ENCODE measurements at regions not wholly inside any gene's neighbourhood (a gene's known extent, or its start where the extent isn't known, plus 50 kb on each side); places are given as distances from the start of the nearest gene placed in this dataset.

- H3K27me3 Mint-ChIP-seq (ENCODE audit: low read depth in 3 of 3): peaks cover 0 to 2% (median 2%) of the 10 kb centered on the region in 3 donors
- H3K36me3 Mint-ChIP-seq: no peaks in the 10 kb centered on the region
- DNase-seq: no peak
- no peak overlapping the region for H3K27ac Mint-ChIP-seq
- H3K4me1 Mint-ChIP-seq: no peaks in the 10 kb centered on the region
- peaks cover 0 to 9% (median 3%) of the 10 kb centered on the region in 6 donors for H3K9me3 Mint-ChIP-seq
- H3K4me3 Mint-ChIP-seq: no peak overlapping the region
Measured at GRCh38 chr5:124253203-124253810, 493.1 kb downstream of the ZNF608 start.

DNA sequence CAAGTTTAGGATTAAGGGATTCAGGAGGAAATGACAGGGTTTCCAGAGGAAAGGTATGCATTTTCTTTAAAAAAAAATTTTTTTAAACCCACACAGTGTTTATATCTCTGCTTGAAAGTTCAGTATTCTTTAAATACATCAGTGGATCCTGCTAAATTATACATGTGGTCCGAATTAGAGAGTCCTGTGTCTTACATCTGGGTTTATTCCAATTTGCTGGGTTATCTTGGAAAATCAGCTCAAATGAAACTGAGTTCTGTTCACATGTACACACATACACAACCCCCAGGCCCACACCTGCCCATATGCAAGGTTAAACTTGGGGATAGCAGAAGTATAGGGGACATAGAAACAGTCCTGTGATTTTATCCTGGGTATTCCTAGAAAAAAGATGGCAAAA lies 493.7 kb downstream of the ZNF608 start:
- Mint-ChIP-seq H3K27me3 (ENCODE audit: low read depth in 3 of 3) (peaks cover 0 to 2% (median 0%) of the 10 kb centered on the region in 3 donors), H3K27ac (no peak overlapping the region), H3K4me3 (no peak overlapping the region), H3K36me3 (no peaks in the 10 kb centered on the region), H3K9me3 (peaks cover 0 to 9% (median 3%) of the 10 kb centered on the region in 6 donors), H3K4me1 (no peaks in the 10 kb centered on the region)
- DNase-seq: no peak

DNA sequence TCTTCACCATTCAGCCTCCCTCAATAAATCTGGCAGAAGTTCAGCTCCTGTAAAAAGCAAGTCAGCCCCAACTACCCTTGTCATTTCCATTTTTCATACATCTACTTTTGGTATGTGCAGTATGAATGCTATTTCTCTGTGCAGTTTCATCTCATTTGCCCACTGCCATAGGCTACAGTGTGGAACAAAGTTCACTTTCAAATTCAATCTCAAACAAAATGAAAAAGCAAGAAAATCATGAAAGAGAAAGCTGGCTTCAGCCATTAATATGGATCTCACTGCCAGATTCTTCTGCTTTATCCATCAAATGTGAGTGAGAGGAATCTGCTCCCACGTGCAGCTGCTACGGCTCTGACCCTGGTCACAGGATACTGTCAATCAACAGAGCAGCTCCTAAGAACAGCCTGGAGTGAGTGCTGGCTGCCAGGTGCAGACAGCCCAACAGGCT lies 494.2 kb downstream of the ZNF608 start:
- Mint-ChIP-seq H3K4me1 (no peaks in the 10 kb centered on the region), H3K36me3 (no peaks in the 10 kb centered on the region), H3K4me3 (no peak overlapping the region), H3K27ac (no peak overlapping the region), H3K9me3 (peaks cover 0 to 9% (median 4%) of the 10 kb centered on the region in 6 donors), H3K27me3 (ENCODE audit: low read depth in 3 of 3) (peaks cover 0 to 2% (median 1%) of the 10 kb centered on the region in 3 donors)
- no peak for DNase-seq

GRCh38 chr5:124245276-124245675 lies 501.2 kb downstream of the ZNF608 start:
- Mint-ChIP-seq H3K36me3 (peaks cover 0 to 6% (median 3%) of the 10 kb centered on the region in 3 donors), H3K27me3 (ENCODE audit: low read depth in 3 of 3) (peaks cover 0 to 6% (median 0%) of the 10 kb centered on the region in 3 donors), H3K4me3 (no peak overlapping the region), H3K4me1 (no peaks in the 10 kb centered on the region), H3K9me3 (peaks cover 9 to 34% (median 20%) of the 10 kb centered on the region in 6 donors), H3K27ac (no peak overlapping the region)
- DNase-seq: no peak

- Mint-ChIP-seq H3K4me3 (no peak overlapping the region), H3K27me3 (ENCODE audit: low read depth in 3 of 3) (peaks cover 0 to 5% (median 1%) of the 10 kb centered on the region in 3 donors), H3K9me3 (peaks cover 6 to 24% (median 10%) of the 10 kb centered on the region in 6 donors), H3K36me3 (peaks cover 0 to 10% (median 0%) of the 10 kb centered on the region in 3 donors), H3K4me1 (no peaks in the 10 kb centered on the region), H3K27ac (no peak overlapping the region)
- no peak for DNase-seq
Measured at GRCh38 chr5:124240732-124241131, 505.7 kb downstream of the ZNF608 start.

GRCh38 chr5:124239572-124239971 lies 506.9 kb downstream of the ZNF608 start:
- H3K36me3 Mint-ChIP-seq: peaks cover 0 to 4% (median 0%) of the 10 kb centered on the region in 3 donors
- peaks cover 0 to 17% (median 5%) of the 10 kb centered on the region in 6 donors for H3K9me3 Mint-ChIP-seq
- no peak for DNase-seq
- peaks cover 0 to 5% (median 1%) of the 10 kb centered on the region in 3 donors for H3K27me3 Mint-ChIP-seq (ENCODE audit: low read depth in 3 of 3)
- no peak overlapping the region for H3K4me3 Mint-ChIP-seq
- H3K27ac Mint-ChIP-seq: no peak overlapping the region
- no peaks in the 10 kb centered on the region for H3K4me1 Mint-ChIP-seq

- peaks cover 0 to 4% (median 0%) of the 10 kb centered on the region in 3 donors for H3K36me3 Mint-ChIP-seq
- H3K27me3 Mint-ChIP-seq (ENCODE audit: low read depth in 3 of 3): peaks cover 0 to 1% (median 1%) of the 10 kb centered on the region in 3 donors
- peaks cover 0 to 10% (median 3%) of the 10 kb centered on the region in 6 donors for H3K9me3 Mint-ChIP-seq
- no peak overlapping the region for H3K4me3 Mint-ChIP-seq
- H3K27ac Mint-ChIP-seq: no peak overlapping the region
- DNase-seq: no peak
- no peaks in the 10 kb centered on the region for H3K4me1 Mint-ChIP-seq
Measured at GRCh38 chr5:124238350-124238749, 508.1 kb downstream of the ZNF608 start.

DNA sequence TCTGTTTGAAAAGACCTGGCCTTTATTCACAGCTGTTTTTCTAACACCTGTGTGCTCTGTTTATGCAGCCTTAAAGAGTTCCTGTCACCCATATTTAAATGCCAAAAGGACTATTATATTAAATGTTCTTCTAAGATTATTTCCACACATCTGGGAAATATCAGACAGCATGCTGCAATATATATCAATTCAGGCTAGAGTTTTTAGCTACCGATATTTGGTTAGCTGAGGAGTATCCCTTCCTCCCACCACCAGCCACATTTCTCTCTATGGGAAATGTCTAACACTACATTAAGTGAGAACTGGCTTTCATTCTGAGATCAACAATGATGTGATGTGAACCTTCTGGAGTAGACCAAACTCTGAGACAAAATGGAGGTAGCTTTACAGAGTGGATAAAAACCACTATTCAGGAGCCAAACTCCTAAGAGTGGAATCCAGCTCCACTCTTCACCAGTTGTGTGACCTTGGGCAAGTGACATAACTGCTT lies 509.2 kb downstream of the ZNF608 start:
- peaks cover 0 to 4% (median 0%) of the 10 kb centered on the region in 3 donors for H3K36me3 Mint-ChIP-seq
- H3K27ac Mint-ChIP-seq: no peak overlapping the region
- no peaks in the 10 kb centered on the region for H3K4me1 Mint-ChIP-seq
- H3K9me3 Mint-ChIP-seq: peaks cover 0 to 10% (median 3%) of the 10 kb centered on the region in 6 donors
- DNase-seq: no peak
- no peak overlapping the region for H3K4me3 Mint-ChIP-seq
- H3K27me3 Mint-ChIP-seq (ENCODE audit: low read depth in 3 of 3): peaks cover 0 to 3% (median 2%) of the 10 kb centered on the region in 3 donors

DNA sequence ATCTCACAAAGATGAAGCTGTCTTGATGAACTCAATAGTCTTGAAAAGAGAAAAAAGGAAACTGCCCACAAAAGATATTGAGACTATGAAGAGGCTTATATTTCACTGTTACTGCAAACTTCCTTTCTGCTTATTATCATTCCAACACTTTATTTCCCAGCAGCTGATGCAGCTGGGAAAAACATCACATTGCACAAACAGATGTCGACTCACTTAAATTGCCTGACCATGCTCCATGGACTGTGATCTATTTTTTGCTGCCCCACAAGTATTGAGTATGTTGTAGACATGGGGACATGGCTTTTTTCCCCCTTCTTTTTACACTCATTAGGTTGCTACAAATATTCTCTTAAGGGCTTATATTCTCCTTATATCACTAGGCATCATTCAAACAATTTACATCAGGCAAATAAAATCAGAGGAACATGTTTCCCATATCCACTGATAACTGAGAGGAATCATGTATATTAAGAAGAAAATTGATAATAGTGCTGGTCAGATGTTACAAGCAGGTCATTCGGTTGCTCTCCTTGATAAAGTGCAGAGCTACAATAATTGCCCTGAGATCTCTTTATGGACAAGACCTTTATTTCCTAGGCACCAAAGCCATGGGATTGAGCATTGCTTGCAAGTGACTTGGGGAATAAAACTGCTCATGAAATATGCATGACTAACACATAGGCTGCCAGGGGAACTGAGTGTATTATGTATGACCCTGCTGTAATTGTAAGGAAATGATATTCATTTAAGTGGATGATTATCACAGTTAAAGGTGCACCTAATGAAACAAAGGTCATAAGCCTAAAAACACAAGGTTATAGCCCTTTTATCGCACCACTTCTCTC lies 509.9 kb downstream of the ZNF608 start:
- Mint-ChIP-seq H3K4me3 (no peak overlapping the region), H3K36me3 (peaks cover 0 to 4% (median 0%) of the 10 kb centered on the region in 3 donors), H3K27ac (no peak overlapping the region), H3K27me3 (ENCODE audit: low read depth in 3 of 3) (peaks cover 0 to 3% (median 2%) of the 10 kb centered on the region in 3 donors), H3K4me1 (no peaks in the 10 kb centered on the region), H3K9me3 (peaks cover 0 to 10% (median 0%) of the 10 kb centered on the region in 6 donors)
- DNase-seq: no peak

GRCh38 chr5:124235576-124235975 lies 510.9 kb downstream of the ZNF608 start:
- H3K27ac Mint-ChIP-seq: no peak overlapping the region

GRCh38 chr5:124234770-124235562 lies 511.5 kb downstream of the ZNF608 start:
- H3K27ac Mint-ChIP-seq: no peak overlapping the region
- DNase-seq: no peak
- peaks cover 0 to 4% (median 0%) of the 10 kb centered on the region in 3 donors for H3K36me3 Mint-ChIP-seq
- peaks cover 0 to 10% (median 0%) of the 10 kb centered on the region in 6 donors for H3K9me3 Mint-ChIP-seq
- no peak overlapping the region for H3K4me3 Mint-ChIP-seq
- H3K27me3 Mint-ChIP-seq (ENCODE audit: low read depth in 3 of 3): peaks cover 0 to 3% (median 2%) of the 10 kb centered on the region in 3 donors
- no peaks in the 10 kb centered on the region for H3K4me1 Mint-ChIP-seq

More at GRCh38 chr5:124235576-124235975, 510.9 kb downstream of the ZNF608 start:
- Mint-ChIP-seq H3K4me1 (no peaks in the 10 kb centered on the region), H3K4me3 (no peak overlapping the region), H3K27me3 (ENCODE audit: low read depth in 3 of 3) (peaks cover 0 to 3% (median 2%) of the 10 kb centered on the region in 3 donors), H3K9me3 (peaks cover 0 to 10% (median 0%) of the 10 kb centered on the region in 6 donors), H3K36me3 (peaks cover 0 to 4% (median 0%) of the 10 kb centered on the region in 3 donors)
- no peak for DNase-seq

DNA sequence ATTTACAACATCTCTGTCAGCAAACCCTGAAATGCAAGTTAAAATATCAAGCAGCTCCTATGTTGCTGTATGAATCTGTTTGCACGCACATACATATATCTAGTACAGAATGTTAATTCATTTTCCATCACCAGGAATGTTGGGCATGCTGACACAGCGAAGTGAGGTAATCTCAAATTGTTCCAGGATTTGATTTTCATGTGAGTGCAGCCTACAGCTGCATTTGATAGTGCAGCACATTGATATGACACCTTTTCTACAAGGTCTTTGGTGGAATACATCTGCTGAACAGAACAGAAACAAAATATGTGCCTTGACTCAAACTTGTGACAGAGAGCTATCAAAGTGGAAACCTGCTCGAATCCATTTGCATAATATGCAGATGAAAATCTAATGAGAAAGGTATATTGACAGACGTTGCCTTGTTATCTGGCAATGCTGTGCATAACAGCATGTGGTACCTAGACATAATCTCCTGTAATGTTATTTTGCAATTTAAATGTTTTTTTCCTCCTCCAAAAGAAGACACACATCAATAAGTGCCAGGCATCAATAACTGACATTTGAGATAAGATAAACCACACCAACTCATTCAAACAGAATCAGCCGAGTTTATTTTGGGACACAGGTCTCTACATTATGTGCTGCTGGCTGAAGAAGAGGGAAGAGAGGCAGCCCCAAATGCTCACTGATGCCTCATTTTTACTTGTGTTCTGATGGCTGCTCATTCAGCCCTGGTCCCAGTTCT lies 512.2 kb downstream of the ZNF608 start:
- Mint-ChIP-seq H3K27ac (no peak overlapping the region), H3K36me3 (peaks cover 0 to 4% (median 0%) of the 10 kb centered on the region in 3 donors), H3K4me3 (no peak overlapping the region), H3K27me3 (ENCODE audit: low read depth in 3 of 3) (peaks cover 0 to 3% (median 2%) of the 10 kb centered on the region in 3 donors), H3K9me3 (peaks cover 0 to 10% (median 0%) of the 10 kb centered on the region in 6 donors), H3K4me1 (no peaks in the 10 kb centered on the region)
- no peak for DNase-seq

Data from immature natural killer cell (primary cell).